SK-N-SH treated with all-trans-retinoic acid at 6 μM for 48 hours (cell line): ENCODE measurements at regions not wholly inside any gene's neighbourhood (a gene's known extent, or its start where the extent isn't known, plus 50 kb on each side); places are given as distances from the start of the nearest gene placed in this dataset.

Experiments
- OSR1 ChIP-seq: fragments of 250-450 bp; sonication (Bioruptor Pico); IDR thresholded peaks from 2 replicates; pipeline ENCODE4 v1.8.0; 2022; ENCODE audit warnings: moderate library complexity, mild to moderate bottlenecking, inconsistent platforms
- RARB ChIP-seq: fragments of 250-450 bp; sonication (Bioruptor Pico); IDR thresholded peaks from 2 replicates; pipeline ENCODE4 v1.8.0; 2021; ENCODE audit warnings: mild to moderate bottlenecking, moderate library complexity
- SNAI2 ChIP-seq: fragments of 250-450 bp; sonication (Bioruptor Pico); IDR thresholded peaks from 2 replicates; pipeline ENCODE4 v1.5.0; 2020; ENCODE audit warnings: mild to moderate bottlenecking, moderate library complexity
- TCF4 ChIP-seq: fragments of 250-450 bp; sonication (Bioruptor Pico); IDR thresholded peaks from 2 replicates; pipeline ENCODE4 v1.8.0; 2021; ENCODE audit warnings: mild to moderate bottlenecking, moderate library complexity, borderline replicate concordance
- ZC3H10 ChIP-seq: fragments of 250-450 bp; sonication (Bioruptor Pico); IDR thresholded peaks from 2 replicates; pipeline ENCODE4 v1.5.1; 2021; ENCODE audit warnings: mild to moderate bottlenecking, moderate library complexity
- ZNF8 ChIP-seq: fragments of 450-650 bp; formaldehyde crosslinking; IDR thresholded peaks from 2 replicates; pipeline ENCODE4 v1.5.0; 2020; ENCODE audit warnings: mild to moderate bottlenecking, moderate library complexity
- TF ChIP-seq, protein P1 (sequence below): fragments of 250-450 bp; sonication (Bioruptor Pico); IDR thresholded peaks from 2 replicates; pipeline ENCODE4 v1.8.0; 2020; ENCODE audit warnings: mild to moderate bottlenecking, moderate library complexity, borderline replicate concordance
- TF ChIP-seq, protein P2 (sequence below): fragments of 250-450 bp; sonication (Bioruptor Pico); IDR thresholded peaks from 2 replicates; pipeline ENCODE4 v1.5.0; 2020; ENCODE audit warnings: mild to moderate bottlenecking, moderate library complexity

DNA sequence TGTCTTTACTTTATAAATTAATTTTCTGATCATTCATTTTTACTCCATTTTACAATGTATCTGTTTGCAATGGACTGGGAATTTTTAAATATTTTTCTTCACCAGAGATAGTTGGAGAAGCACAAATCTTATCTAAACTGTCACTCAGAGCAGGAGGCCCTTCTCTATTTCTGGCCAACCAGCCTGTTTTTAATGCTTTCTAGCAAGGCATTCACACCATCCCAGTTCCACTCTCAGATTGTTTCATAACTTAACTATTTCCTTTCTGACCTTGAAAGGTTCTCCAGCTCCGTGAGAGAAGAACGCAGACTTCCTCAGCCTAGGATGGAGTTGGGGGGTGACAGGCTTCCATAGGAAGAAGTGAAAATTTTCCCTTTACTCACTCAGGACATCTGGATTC is 155.8 kb downstream of the SKIDA1 start:
- TF ChIP-seq RARB (CRISPR knock-in tag) (no peak), ZC3H10 (CRISPR knock-in tag) (no peak), TCF4 (no peak), ZNF8 (CRISPR knock-in tag) (no peak), SNAI2 (CRISPR knock-in tag) (no peak), OSR1 (CRISPR knock-in tag) (no peak)
- TF ChIP-seq, protein P1, sequence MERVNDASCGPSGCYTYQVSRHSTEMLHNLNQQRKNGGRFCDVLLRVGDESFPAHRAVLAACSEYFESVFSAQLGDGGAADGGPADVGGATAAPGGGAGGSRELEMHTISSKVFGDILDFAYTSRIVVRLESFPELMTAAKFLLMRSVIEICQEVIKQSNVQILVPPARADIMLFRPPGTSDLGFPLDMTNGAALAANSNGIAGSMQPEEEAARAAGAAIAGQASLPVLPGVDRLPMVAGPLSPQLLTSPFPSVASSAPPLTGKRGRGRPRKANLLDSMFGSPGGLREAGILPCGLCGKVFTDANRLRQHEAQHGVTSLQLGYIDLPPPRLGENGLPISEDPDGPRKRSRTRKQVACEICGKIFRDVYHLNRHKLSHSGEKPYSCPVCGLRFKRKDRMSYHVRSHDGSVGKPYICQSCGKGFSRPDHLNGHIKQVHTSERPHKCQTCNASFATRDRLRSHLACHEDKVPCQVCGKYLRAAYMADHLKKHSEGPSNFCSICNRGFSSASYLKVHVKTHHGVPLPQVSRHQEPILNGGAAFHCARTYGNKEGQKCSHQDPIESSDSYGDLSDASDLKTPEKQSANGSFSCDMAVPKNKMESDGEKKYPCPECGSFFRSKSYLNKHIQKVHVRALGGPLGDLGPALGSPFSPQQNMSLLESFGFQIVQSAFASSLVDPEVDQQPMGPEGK (CRISPR knock-in tag) = no peak
- TF ChIP-seq, protein P2, sequence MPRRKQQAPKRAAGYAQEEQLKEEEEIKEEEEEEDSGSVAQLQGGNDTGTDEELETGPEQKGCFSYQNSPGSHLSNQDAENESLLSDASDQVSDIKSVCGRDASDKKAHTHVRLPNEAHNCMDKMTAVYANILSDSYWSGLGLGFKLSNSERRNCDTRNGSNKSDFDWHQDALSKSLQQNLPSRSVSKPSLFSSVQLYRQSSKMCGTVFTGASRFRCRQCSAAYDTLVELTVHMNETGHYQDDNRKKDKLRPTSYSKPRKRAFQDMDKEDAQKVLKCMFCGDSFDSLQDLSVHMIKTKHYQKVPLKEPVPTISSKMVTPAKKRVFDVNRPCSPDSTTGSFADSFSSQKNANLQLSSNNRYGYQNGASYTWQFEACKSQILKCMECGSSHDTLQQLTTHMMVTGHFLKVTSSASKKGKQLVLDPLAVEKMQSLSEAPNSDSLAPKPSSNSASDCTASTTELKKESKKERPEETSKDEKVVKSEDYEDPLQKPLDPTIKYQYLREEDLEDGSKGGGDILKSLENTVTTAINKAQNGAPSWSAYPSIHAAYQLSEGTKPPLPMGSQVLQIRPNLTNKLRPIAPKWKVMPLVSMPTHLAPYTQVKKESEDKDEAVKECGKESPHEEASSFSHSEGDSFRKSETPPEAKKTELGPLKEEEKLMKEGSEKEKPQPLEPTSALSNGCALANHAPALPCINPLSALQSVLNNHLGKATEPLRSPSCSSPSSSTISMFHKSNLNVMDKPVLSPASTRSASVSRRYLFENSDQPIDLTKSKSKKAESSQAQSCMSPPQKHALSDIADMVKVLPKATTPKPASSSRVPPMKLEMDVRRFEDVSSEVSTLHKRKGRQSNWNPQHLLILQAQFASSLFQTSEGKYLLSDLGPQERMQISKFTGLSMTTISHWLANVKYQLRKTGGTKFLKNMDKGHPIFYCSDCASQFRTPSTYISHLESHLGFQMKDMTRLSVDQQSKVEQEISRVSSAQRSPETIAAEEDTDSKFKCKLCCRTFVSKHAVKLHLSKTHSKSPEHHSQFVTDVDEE (CRISPR knock-in tag) = no peak
